IMR-90 (cell line): ENCODE measurements at regions not wholly inside any gene's neighbourhood (a gene's known extent, or its start where the extent isn't known, plus 50 kb on each side); places are given as distances from the start of the nearest gene placed in this dataset.

Source experiments
- ATAC-seq: fragments of 200-7000 bp; cut with Tn5 transposase; 2 replicates; pipeline ENCODE4 v1.9.1; 2020; ENCODE audit warnings: low read depth, mild to moderate bottlenecking, moderate library complexity
- BruUV-seq: library from RNA; stranded (reverse); fragments of 400-500 nt; replicated peaks from 2 replicates; lab custom pipeline; 2021; lab: Mats Ljungman, UMichigan
- CTCF ChIA-PET: fragments of 300-600 bp; formaldehyde crosslinking; extraction: SDS; loops from one replicate; lab custom pipeline; 2021; ENCODE audit warnings: antibody characterized with exemption; lab: Yijun Ruan, JAX
- POLR2A ChIA-PET: fragments of 300-600 bp; sonication (Branson Sonifier 250); formaldehyde crosslinking; loops from one replicate; lab custom pipeline; 2022; ENCODE audit warnings: antibody characterized with exemption; ENCODE audit not compliant: unreplicated experiment; lab: Charles Lee
- DNase-seq: peaks from one replicate; pipeline ENCODE4 v3.0.0; 2013
- H2AFZ ChIP-seq: replicated peaks from 2 replicates; pipeline ENCODE3; 2013; ENCODE audit warnings: low read length, mild to moderate bottlenecking; ENCODE audit not compliant: poor library complexity
- H2AK5ac ChIP-seq: 2 replicates; pipeline ENCODE4 v1.6.1; 2013; ENCODE audit warnings: low read depth, low read length, inconsistent platforms
- H2AK9ac ChIP-seq: replicated peaks from 2 replicates; pipeline ENCODE3; 2013; ENCODE audit warnings: mild to moderate bottlenecking, low read depth, low read length, moderate library complexity; ENCODE audit not compliant: poor library complexity
- H2BK120ac ChIP-seq: 2 replicates; pipeline ENCODE4 v1.6.1; 2013; ENCODE audit warnings: low read depth, low read length, inconsistent platforms
- H2BK15ac ChIP-seq: 3 replicates; pipeline ENCODE4 v1.6.1; 2013; ENCODE audit warnings: low read depth, low read length, inconsistent platforms
- H2BK20ac ChIP-seq: 2 replicates; pipeline ENCODE4 v1.6.1; 2013; ENCODE audit warnings: low read depth, mild to moderate bottlenecking, inconsistent platforms, low read length, moderate library complexity
- H2BK5ac ChIP-seq: 2 replicates; pipeline ENCODE4 v1.6.1; 2013; ENCODE audit warnings: mild to moderate bottlenecking, low read depth, low read length, inconsistent platforms; ENCODE audit not compliant: poor library complexity, severe bottlenecking
- H3K14ac ChIP-seq: replicated peaks from 2 replicates; pipeline ENCODE4 v1.6.1; 2013; ENCODE audit warnings: low read depth, low read length, inconsistent platforms
- H3K18ac ChIP-seq: 2 replicates; pipeline ENCODE4 v1.6.1; 2013; ENCODE audit warnings: low read depth, low read length, control low read depth
- H3K23ac ChIP-seq: 2 replicates; pipeline ENCODE4 v1.6.1; 2013; ENCODE audit warnings: low read depth, low read length, inconsistent platforms
- H3K27ac ChIP-seq: 2 replicates; pipeline ENCODE4 v1.5.1; 2013; ENCODE audit warnings: mild to moderate bottlenecking, control low read depth, low read length; ENCODE audit not compliant: insufficient read depth
- H3K27me3 ChIP-seq: 2 replicates; pipeline ENCODE4 v1.6.1; 2013; ENCODE audit warnings: low read length; ENCODE audit not compliant: control insufficient read depth, insufficient read depth
- H3K36me3 ChIP-seq: 2 replicates; pipeline ENCODE4 v1.6.1; 2013; ENCODE audit warnings: low read length, mixed read lengths; ENCODE audit not compliant: control insufficient read depth, insufficient read depth
- H3K4ac ChIP-seq: 2 replicates; pipeline ENCODE4 v1.6.1; 2013; ENCODE audit warnings: low read depth, low read length, inconsistent platforms
- H3K4me1 ChIP-seq: 2 replicates; pipeline ENCODE4 v1.6.1; 2013; ENCODE audit warnings: low read length, mixed read lengths; ENCODE audit not compliant: control insufficient read depth, insufficient read depth
- H3K4me2 ChIP-seq: 2 replicates; pipeline ENCODE4 v1.6.1; 2013; ENCODE audit warnings: low read depth, mild to moderate bottlenecking, control low read depth, low read length, moderate library complexity
- H3K4me3 ChIP-seq: 2 replicates; pipeline ENCODE4 v1.5.1; 2013; ENCODE audit warnings: low read depth, mild to moderate bottlenecking, control low read depth, low read length, moderate library complexity; ENCODE audit not compliant: insufficient read depth
- H3K56ac ChIP-seq: 2 replicates; pipeline ENCODE4 v1.6.1; 2013; ENCODE audit warnings: low read length, inconsistent platforms; ENCODE audit not compliant: insufficient read depth; ENCODE audit errors: extremely low read depth
- H3K79me1 ChIP-seq, 2 experiments: 2 replicates each; pipeline ENCODE4 v1.6.1; 2013; ENCODE audit warnings: low read length in 2 of 2, inconsistent platforms in 1 of 2, low read depth in 1 of 2
- H3K9ac ChIP-seq: 2 replicates; pipeline ENCODE4 v1.6.1; 2013; ENCODE audit warnings: low read depth, low read length, control low read depth
- H3K9me1 ChIP-seq: 2 replicates; pipeline ENCODE4 v1.6.1; 2013; ENCODE audit warnings: low read length, inconsistent platforms; ENCODE audit not compliant: insufficient read depth
- H3K9me3 ChIP-seq: 2 replicates; pipeline ENCODE4 v1.6.1; 2013; ENCODE audit warnings: low read length; ENCODE audit not compliant: control insufficient read depth, insufficient read depth
- H4K20me1 ChIP-seq: 2 replicates; pipeline ENCODE4 v1.6.1; 2013; ENCODE audit warnings: low read length, inconsistent platforms; ENCODE audit not compliant: insufficient read depth
- H4K5ac ChIP-seq: 2 replicates; pipeline ENCODE4 v1.6.1; 2013; ENCODE audit warnings: mild to moderate bottlenecking, low read depth, low read length, control low read depth
- H4K8ac ChIP-seq, 2 experiments: 2 replicates each; pipeline ENCODE4 v1.6.1; 2013; ENCODE audit warnings: low read depth in 2 of 2, low read length in 2 of 2, control low read depth in 1 of 2, inconsistent platforms in 1 of 2
- H4K91ac ChIP-seq: 2 replicates; pipeline ENCODE4 v1.6.1; 2013; ENCODE audit warnings: low read depth, low read length, inconsistent platforms; ENCODE audit not compliant: insufficient read depth
- BHLHE40 ChIP-seq: fragments of 150-350 bp; IDR thresholded peaks from 2 replicates; pipeline ENCODE4 v1.6.1; 2016; ENCODE audit warnings: mild to moderate bottlenecking, low read depth, low read length
- CEBPB ChIP-seq: IDR thresholded peaks from 2 replicates; pipeline ENCODE4 v1.6.1; 2012; ENCODE audit warnings: low read depth, low read length, improper control_type of control experiment
- CHD1 ChIP-seq: IDR thresholded peaks from 2 replicates; pipeline ENCODE4 v1.6.1; 2012; ENCODE audit warnings: low read depth, low read length, improper control_type of control experiment
- FOS ChIP-seq: fragments of 150-350 bp; IDR thresholded peaks from 2 replicates; pipeline ENCODE4 v1.6.1; 2016; ENCODE audit warnings: low read depth, low read length
- MAFK ChIP-seq: IDR thresholded peaks from 2 replicates; pipeline ENCODE4 v1.6.1; 2012; ENCODE audit warnings: low read depth, low read length, improper control_type of control experiment
- MAZ ChIP-seq: IDR thresholded peaks from 2 replicates; pipeline ENCODE4 v1.6.1; 2012; ENCODE audit warnings: low read depth, mild to moderate bottlenecking, low read length, improper control_type of control experiment, moderate library complexity, borderline replicate concordance
- MXI1 ChIP-seq: IDR thresholded peaks from 2 replicates; pipeline ENCODE4 v1.6.1; 2012; ENCODE audit warnings: low read depth, mild to moderate bottlenecking, low read length, moderate library complexity, borderline replicate concordance
- NFE2L2 ChIP-seq: fragments of 150-350 bp; IDR thresholded peaks from 2 replicates; pipeline ENCODE4 v1.6.1; 2016; ENCODE audit warnings: low read depth, mild to moderate bottlenecking, low read length
- POLR2A ChIP-seq: IDR thresholded peaks from 2 replicates; pipeline ENCODE4 v1.6.1; 2012; ENCODE audit warnings: mild to moderate bottlenecking, low read depth, low read length
- RAD21 ChIP-seq: IDR thresholded peaks from 2 replicates; pipeline ENCODE4 v1.6.1; 2012; ENCODE audit warnings: low read length, improper control_type of control experiment
- RCOR1 ChIP-seq: IDR thresholded peaks from 2 replicates; pipeline ENCODE4 v1.6.1; 2012; ENCODE audit warnings: mild to moderate bottlenecking, low read length, improper control_type of control experiment; ENCODE audit not compliant: insufficient replicate concordance
- RFX5 ChIP-seq: IDR thresholded peaks from 2 replicates; pipeline ENCODE4 v1.8.0; 2012; ENCODE audit warnings: low read depth, mild to moderate bottlenecking, low read length, moderate library complexity
- SMC3 ChIP-seq: fragments of 150-350 bp; IDR thresholded peaks from 2 replicates; pipeline ENCODE4 v1.6.1; 2016; ENCODE audit warnings: low read depth, mild to moderate bottlenecking, antibody characterized with exemption, low read length, moderate library complexity
- WGBS, 2 experiments: methylation state at CpG; one replicate each; pipeline versions ENCODE4 v1.1.5 to v1.1.7; 2013; ENCODE audit warnings: missing lambda C conversion rate in 2 of 2; ENCODE audit not compliant: insufficient read length in 1 of 2; ENCODE audit errors: extremely low coverage in 2 of 2; 5-methylcytosine and 5-hydroxymethylcytosine counted together
- dilution Hi-C: fragments of 300-500 bp; cut with HindIII; formaldehyde crosslinking; loops from one replicate; pipeline ENCODE4 v1.14.3; 2018; ENCODE audit warnings: low sequenced_read_pairs; ENCODE audit not compliant: unreplicated experiment
- in situ Hi-C: fragments of 300-500 bp; cut with MboI; formaldehyde crosslinking; loops from 3 replicates; pipeline ENCODE4 v1.14.3; 2019; ENCODE audit warnings: low sequenced_read_pairs, inconsistent platforms, mixed read lengths
- intact Hi-C: fragments of 100-400 bp; cut with micrococcal nuclease; formaldehyde crosslinking; loops from 2 replicates; pipeline ENCODE4 v1.10.0; 2022
- TF ChIP-seq, protein P1 (sequence below): conservative IDR thresholded peaks from 2 replicates; pipeline ENCODE4 v1.5.1; 2012; ENCODE audit warnings: mild to moderate bottlenecking, low read depth, low read length, improper control_type of control experiment
- TF ChIP-seq, protein P2 (sequence below): fragments of 150-350 bp; IDR thresholded peaks from 2 replicates; pipeline ENCODE4 v1.6.1; 2017; ENCODE audit warnings: mild to moderate bottlenecking, antibody characterized with exemption, low read length, low read depth
- TF ChIP-seq, protein P3 (sequence below): fragments of 150-350 bp; IDR thresholded peaks from 2 replicates; pipeline ENCODE4 v1.6.1; 2016; ENCODE audit warnings: low read depth, mild to moderate bottlenecking, low read length, moderate library complexity, borderline replicate concordance

DNA sequence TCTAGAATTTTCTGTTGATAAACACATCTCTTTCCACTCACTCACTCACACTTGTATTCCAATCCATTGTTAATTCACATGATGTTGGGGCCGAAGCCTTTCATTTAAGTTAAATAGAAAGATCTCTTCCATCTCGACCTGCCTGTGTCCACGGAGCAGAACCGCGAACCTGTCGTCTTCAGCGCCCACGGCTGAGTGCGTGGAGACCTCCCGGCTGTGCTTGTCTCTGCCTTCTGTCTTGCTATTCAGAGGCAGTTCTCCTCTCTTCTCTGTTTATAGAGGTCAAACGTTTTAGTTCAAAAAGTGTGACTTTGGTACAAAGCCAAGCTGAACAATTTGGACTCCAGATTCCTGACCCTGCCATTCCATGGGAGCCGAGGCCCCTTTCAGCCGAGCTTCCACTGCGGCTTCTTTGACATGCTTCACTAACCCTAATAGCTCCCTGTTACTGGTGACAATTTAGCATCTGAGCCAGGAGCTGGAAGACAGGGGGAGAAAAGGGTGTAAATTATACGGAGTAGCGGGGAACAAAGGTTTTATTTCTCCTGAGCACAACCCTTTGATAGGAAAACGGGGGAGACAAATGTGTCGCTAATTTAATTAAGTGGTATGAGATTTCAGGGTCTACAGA, 314.4 kb upstream of the IRX4 start:
- no peaks in the 10 kb centered on the region for H3K36me3 ChIP-seq
- no peaks in the 10 kb centered on the region for H4K20me1 ChIP-seq
- H3K4me3 ChIP-seq, result no peak overlapping the region
- H3K27me3 ChIP-seq, result no peaks in the 10 kb centered on the region
- no peak overlapping the region for H2BK120ac ChIP-seq
- no peak overlapping the region for H2AFZ ChIP-seq
- no peaks in the 10 kb centered on the region for H3K79me1 ChIP-seq
- no peak overlapping the region for H3K4me2 ChIP-seq
- in situ Hi-C loops, result no loop called here
- peaks cover 38% of the 10 kb centered on the region for H3K9me3 ChIP-seq
- no peak overlapping the region for H3K27ac ChIP-seq
- CTCF ChIA-PET, result no interaction called here
- intact Hi-C loops, result no loop called here
- DNase-seq (no peak), ATAC-seq (no peak)
- H3K9me1 ChIP-seq, result no peaks in the 10 kb centered on the region
- H3K4ac ChIP-seq, result no peak overlapping the region
- dilution Hi-C loops, result no loop called here
- BruUV-seq, result no TSS peak
- WGBS, 2 experiments, result 38% methylated on average over 6 of the region's 18 CpGs; no CpG with 5 or more reads in 1 of the 2 experiments
- no peak overlapping the region for H2BK15ac ChIP-seq
- no peak overlapping the region for H2AK5ac ChIP-seq
- no peak overlapping the region for H4K91ac ChIP-seq
- H2BK20ac ChIP-seq, result no peak overlapping the region
- no peak overlapping the region for H3K56ac ChIP-seq
- no peak overlapping the region for H2AK9ac ChIP-seq
- no peak overlapping the region for H3K9ac ChIP-seq
- no peak overlapping the region for H3K18ac ChIP-seq
- no peak overlapping the region for H2BK5ac ChIP-seq
- no peaks in the 10 kb centered on the region for H3K4me1 ChIP-seq
- H4K8ac ChIP-seq, result no peak overlapping the region
- H3K23ac ChIP-seq, result no peak overlapping the region
- no peak overlapping the region for H3K14ac ChIP-seq
- TF ChIP-seq RAD21, result no peak
- no peak for TF ChIP-seq BHLHE40
- no peak for TF ChIP-seq FOS
- TF ChIP-seq, protein P1, sequence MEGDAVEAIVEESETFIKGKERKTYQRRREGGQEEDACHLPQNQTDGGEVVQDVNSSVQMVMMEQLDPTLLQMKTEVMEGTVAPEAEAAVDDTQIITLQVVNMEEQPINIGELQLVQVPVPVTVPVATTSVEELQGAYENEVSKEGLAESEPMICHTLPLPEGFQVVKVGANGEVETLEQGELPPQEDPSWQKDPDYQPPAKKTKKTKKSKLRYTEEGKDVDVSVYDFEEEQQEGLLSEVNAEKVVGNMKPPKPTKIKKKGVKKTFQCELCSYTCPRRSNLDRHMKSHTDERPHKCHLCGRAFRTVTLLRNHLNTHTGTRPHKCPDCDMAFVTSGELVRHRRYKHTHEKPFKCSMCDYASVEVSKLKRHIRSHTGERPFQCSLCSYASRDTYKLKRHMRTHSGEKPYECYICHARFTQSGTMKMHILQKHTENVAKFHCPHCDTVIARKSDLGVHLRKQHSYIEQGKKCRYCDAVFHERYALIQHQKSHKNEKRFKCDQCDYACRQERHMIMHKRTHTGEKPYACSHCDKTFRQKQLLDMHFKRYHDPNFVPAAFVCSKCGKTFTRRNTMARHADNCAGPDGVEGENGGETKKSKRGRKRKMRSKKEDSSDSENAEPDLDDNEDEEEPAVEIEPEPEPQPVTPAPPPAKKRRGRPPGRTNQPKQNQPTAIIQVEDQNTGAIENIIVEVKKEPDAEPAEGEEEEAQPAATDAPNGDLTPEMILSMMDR, result no peak
- no peak for TF ChIP-seq CEBPB
- TF ChIP-seq MXI1, result no peak
- TF ChIP-seq POLR2A, result no peak
- TF ChIP-seq SMC3, result no peak
- no peak for TF ChIP-seq CHD1
- no peak for TF ChIP-seq NFE2L2
- TF ChIP-seq MAZ, result no peak
- TF ChIP-seq, protein P2, sequence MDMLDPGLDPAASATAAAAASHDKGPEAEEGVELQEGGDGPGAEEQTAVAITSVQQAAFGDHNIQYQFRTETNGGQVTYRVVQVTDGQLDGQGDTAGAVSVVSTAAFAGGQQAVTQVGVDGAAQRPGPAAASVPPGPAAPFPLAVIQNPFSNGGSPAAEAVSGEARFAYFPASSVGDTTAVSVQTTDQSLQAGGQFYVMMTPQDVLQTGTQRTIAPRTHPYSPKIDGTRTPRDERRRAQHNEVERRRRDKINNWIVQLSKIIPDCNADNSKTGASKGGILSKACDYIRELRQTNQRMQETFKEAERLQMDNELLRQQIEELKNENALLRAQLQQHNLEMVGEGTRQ, result no peak
- no peak for TF ChIP-seq RFX5
- TF ChIP-seq, protein P3, sequence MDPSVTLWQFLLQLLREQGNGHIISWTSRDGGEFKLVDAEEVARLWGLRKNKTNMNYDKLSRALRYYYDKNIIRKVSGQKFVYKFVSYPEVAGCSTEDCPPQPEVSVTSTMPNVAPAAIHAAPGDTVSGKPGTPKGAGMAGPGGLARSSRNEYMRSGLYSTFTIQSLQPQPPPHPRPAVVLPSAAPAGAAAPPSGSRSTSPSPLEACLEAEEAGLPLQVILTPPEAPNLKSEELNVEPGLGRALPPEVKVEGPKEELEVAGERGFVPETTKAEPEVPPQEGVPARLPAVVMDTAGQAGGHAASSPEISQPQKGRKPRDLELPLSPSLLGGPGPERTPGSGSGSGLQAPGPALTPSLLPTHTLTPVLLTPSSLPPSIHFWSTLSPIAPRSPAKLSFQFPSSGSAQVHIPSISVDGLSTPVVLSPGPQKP, result no peak
- no peak for TF ChIP-seq RCOR1
- no peak for TF ChIP-seq MAFK
- POLR2A ChIA-PET, result no interaction called here
- no peak overlapping the region for H4K5ac ChIP-seq
